Body of pancreas (tissue), 4 donors: ENCODE measurements at regions not wholly inside any gene's neighbourhood (a gene's known extent, or its start where the extent isn't known, plus 50 kb on each side); places are given as distances from the start of the nearest gene placed in this dataset.

Experiments
- POLR2A ChIP-seq, 3 donors: fragments of 450-650 bp; IDR thresholded peaks; one replicate each; pipeline ENCODE4 v1.6.1; 2016; ENCODE audit warnings: antibody characterized with exemption in 3 of 3, mild to moderate bottlenecking in 2 of 3
- TF ChIP-seq, protein P1 (sequence below), 7 experiments: fragments of 450-650 bp in 4 of 7; fragments of 200-600 bp in 3 of 7; sonication (generic) in 3 of 7; IDR thresholded peaks; one replicate each; pipeline ENCODE4 v1.5.1; 2016 to 2019; ENCODE audit warnings: antibody characterized with exemption in 7 of 7

DNA sequence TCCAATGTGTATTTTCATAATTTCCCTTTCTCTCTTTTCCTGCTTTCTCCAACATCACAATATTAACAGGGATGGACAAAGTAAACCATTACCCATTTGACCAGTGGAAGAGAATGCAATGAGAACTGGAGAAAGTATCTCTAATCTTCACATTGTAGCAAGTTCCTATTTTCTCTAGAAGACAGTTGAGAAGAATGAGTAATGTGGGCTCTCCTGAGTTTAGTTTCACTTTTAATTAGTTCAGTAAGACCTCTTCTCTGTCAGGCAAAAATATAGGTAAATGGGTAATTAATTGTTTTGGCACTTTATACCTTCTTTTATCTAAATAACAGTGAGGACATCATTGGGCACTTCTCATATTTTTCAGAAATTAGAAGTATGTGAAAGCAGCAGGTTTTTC, 602.0 kb downstream of the GLUD2 start:
- TF ChIP-seq, protein P1, sequence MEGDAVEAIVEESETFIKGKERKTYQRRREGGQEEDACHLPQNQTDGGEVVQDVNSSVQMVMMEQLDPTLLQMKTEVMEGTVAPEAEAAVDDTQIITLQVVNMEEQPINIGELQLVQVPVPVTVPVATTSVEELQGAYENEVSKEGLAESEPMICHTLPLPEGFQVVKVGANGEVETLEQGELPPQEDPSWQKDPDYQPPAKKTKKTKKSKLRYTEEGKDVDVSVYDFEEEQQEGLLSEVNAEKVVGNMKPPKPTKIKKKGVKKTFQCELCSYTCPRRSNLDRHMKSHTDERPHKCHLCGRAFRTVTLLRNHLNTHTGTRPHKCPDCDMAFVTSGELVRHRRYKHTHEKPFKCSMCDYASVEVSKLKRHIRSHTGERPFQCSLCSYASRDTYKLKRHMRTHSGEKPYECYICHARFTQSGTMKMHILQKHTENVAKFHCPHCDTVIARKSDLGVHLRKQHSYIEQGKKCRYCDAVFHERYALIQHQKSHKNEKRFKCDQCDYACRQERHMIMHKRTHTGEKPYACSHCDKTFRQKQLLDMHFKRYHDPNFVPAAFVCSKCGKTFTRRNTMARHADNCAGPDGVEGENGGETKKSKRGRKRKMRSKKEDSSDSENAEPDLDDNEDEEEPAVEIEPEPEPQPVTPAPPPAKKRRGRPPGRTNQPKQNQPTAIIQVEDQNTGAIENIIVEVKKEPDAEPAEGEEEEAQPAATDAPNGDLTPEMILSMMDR (IDR thresholded peaks at IDR 0.05) = no peak
- TF ChIP-seq POLR2A (IDR thresholded peaks at IDR 0.05) = no peak
